ENCODE measurements at regions not wholly inside any gene's neighbourhood (a gene's known extent, or its start where the extent isn't known, plus 50 kb on each side); places are given as distances from the start of the nearest gene placed in this dataset.

GRCh38 chr1:98145655-98146054 lies 224.8 kb upstream of the DPYD start:
- Mint-ChIP-seq H3K9me3 (peaks cover 30% of the 10 kb centered on the region), H3K27me3 (ENCODE audit: low read depth) (no peaks in the 10 kb centered on the region), H3K27ac (no peak overlapping the region), H3K4me3 (no peak overlapping the region), H3K36me3 (no peaks in the 10 kb centered on the region), H3K4me1 (peaks cover 6% of the 10 kb centered on the region)
- no peak for DNase-seq (ENCODE audit: low spot score in 2 of 2, unreplicated experiment in 2 of 2)
- no peak for TF ChIP-seq CTCF (IDR thresholded peaks at IDR 0.05; ENCODE audit: unreplicated experiment)

GRCh38 chr1:98143403-98143802 lies 222.6 kb upstream of the DPYD start:
- Mint-ChIP-seq H3K27me3 (ENCODE audit: low read depth) (no peaks in the 10 kb centered on the region), H3K27ac (no peak overlapping the region), H3K36me3 (no peaks in the 10 kb centered on the region), H3K9me3 (peaks cover 12% of the 10 kb centered on the region), H3K4me1 (peaks cover 8% of the 10 kb centered on the region), H3K4me3 (no peak overlapping the region)
- DNase-seq (ENCODE audit: low spot score in 2 of 2, unreplicated experiment in 2 of 2): no peak
- no peak for TF ChIP-seq CTCF (IDR thresholded peaks at IDR 0.05; ENCODE audit: unreplicated experiment)

- H3K27me3 Mint-ChIP-seq (ENCODE audit: low read depth): no peaks in the 10 kb centered on the region
- no peak for TF ChIP-seq CTCF (IDR thresholded peaks at IDR 0.05; ENCODE audit: unreplicated experiment)
- H3K4me3 Mint-ChIP-seq: no peak overlapping the region
- no peaks in the 10 kb centered on the region for H3K9me3 Mint-ChIP-seq
- H3K4me1 Mint-ChIP-seq: no peaks in the 10 kb centered on the region
- H3K27ac Mint-ChIP-seq: no peak overlapping the region
- no peak for DNase-seq (ENCODE audit: low spot score in 2 of 2, unreplicated experiment in 2 of 2)
- no peaks in the 10 kb centered on the region for H3K36me3 Mint-ChIP-seq
Measured at GRCh38 chr1:98133131-98133530, 212.3 kb upstream of the DPYD start.

GRCh38 chr1:98130408-98130807 lies 209.6 kb upstream of the DPYD start:
- Mint-ChIP-seq H3K36me3 (no peaks in the 10 kb centered on the region), H3K27me3 (ENCODE audit: low read depth) (no peaks in the 10 kb centered on the region), H3K4me1 (no peaks in the 10 kb centered on the region), H3K9me3 (no peaks in the 10 kb centered on the region), H3K27ac (no peak overlapping the region), H3K4me3 (no peak overlapping the region)
- TF ChIP-seq CTCF (IDR thresholded peaks at IDR 0.05; ENCODE audit: unreplicated experiment): no peak
- DNase-seq (ENCODE audit: low spot score in 2 of 2, unreplicated experiment in 2 of 2): no peak

GRCh38 chr1:98129491-98129890 lies 208.7 kb upstream of the DPYD start:
- Mint-ChIP-seq H3K4me3 (no peak overlapping the region), H3K27me3 (ENCODE audit: low read depth) (no peaks in the 10 kb centered on the region), H3K36me3 (no peaks in the 10 kb centered on the region), H3K27ac (no peak overlapping the region), H3K9me3 (no peaks in the 10 kb centered on the region), H3K4me1 (no peaks in the 10 kb centered on the region)
- DNase-seq (ENCODE audit: low spot score in 2 of 2, unreplicated experiment in 2 of 2): no peak
- TF ChIP-seq CTCF (IDR thresholded peaks at IDR 0.05; ENCODE audit: unreplicated experiment): no peak

GRCh38 chr1:98126740-98127139 lies 205.9 kb upstream of the DPYD start:
- TF ChIP-seq CTCF (IDR thresholded peaks at IDR 0.05; ENCODE audit: unreplicated experiment): no peak
- Mint-ChIP-seq H3K4me3 (no peak overlapping the region), H3K27ac (no peak overlapping the region), H3K4me1 (no peaks in the 10 kb centered on the region), H3K36me3 (no peaks in the 10 kb centered on the region), H3K9me3 (no peaks in the 10 kb centered on the region), H3K27me3 (ENCODE audit: low read depth) (no peaks in the 10 kb centered on the region)
- DNase-seq (ENCODE audit: low spot score in 2 of 2, unreplicated experiment in 2 of 2): no peak

Measured in mesothelial cell of epicardium (in vitro differentiated cells).